OCI-LY7 (cell line): ENCODE measurements at regions not wholly inside any gene's neighbourhood (a gene's known extent, or its start where the extent isn't known, plus 50 kb on each side); places are given as distances from the start of the nearest gene placed in this dataset.

ENCODE experiments used
- EZH2phosphoT487 ChIP-seq: fragments of 200-600 bp; sonication (generic); IDR thresholded peaks from 2 replicates; pipeline ENCODE4 v1.6.1; 2018; ENCODE audit warnings: low read depth, borderline replicate concordance, mild to moderate bottlenecking, mixed run types, antibody characterized with exemption, low read length, moderate library complexity, mixed read lengths
- TF ChIP-seq, protein P1 (sequence below): fragments of 200-600 bp; sonication (generic); conservative IDR thresholded peaks from 2 replicates; pipeline ENCODE4 v1.5.1; 2014; ENCODE audit warnings: mild to moderate bottlenecking, antibody characterized with exemption, low read length, moderate library complexity, mixed read lengths

DNA sequence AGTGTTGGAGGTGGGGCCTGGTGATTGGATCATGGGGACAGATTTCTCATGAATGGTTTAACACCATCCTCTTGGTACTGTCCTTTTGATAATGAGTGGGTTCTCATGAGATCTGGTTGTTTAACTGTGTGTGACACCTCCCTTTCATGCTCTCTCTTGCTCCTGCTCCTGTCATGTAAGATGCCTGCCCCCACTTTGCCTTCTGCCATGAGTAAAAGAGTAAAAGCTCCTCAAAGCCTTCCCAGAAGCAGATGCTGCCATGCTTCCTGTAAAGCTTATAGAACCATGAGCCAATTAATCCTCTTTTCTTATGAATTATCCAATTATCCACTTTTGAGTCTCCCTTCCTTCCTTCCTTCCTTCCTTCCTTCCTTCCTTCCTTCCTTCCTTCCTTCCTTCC, 317.7 kb downstream of the RDH14 start:
- TF ChIP-seq, protein P1, sequence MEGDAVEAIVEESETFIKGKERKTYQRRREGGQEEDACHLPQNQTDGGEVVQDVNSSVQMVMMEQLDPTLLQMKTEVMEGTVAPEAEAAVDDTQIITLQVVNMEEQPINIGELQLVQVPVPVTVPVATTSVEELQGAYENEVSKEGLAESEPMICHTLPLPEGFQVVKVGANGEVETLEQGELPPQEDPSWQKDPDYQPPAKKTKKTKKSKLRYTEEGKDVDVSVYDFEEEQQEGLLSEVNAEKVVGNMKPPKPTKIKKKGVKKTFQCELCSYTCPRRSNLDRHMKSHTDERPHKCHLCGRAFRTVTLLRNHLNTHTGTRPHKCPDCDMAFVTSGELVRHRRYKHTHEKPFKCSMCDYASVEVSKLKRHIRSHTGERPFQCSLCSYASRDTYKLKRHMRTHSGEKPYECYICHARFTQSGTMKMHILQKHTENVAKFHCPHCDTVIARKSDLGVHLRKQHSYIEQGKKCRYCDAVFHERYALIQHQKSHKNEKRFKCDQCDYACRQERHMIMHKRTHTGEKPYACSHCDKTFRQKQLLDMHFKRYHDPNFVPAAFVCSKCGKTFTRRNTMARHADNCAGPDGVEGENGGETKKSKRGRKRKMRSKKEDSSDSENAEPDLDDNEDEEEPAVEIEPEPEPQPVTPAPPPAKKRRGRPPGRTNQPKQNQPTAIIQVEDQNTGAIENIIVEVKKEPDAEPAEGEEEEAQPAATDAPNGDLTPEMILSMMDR: no peak
- no peak for TF ChIP-seq EZH2phosphoT487
